GM12878 (cell line): ENCODE measurements at regions not wholly inside any gene's neighbourhood (a gene's known extent, or its start where the extent isn't known, plus 50 kb on each side); places are given as distances from the start of the nearest gene placed in this dataset.
"Not testable (repeated sequence)": the region's sequence is repeated elsewhere in the genome, so short reads cannot be mapped to it uniquely, and the experiment has no call there.

Source experiments
- ATAC-seq: fragments of 200-7000 bp; cut with Tn5 transposase; 3 replicates; pipeline ENCODE4 v1.9.1; 2020; ENCODE audit warnings: mild to moderate bottlenecking, moderate library complexity
- BruUV-seq: library from RNA; stranded (reverse); fragments of 400-500 nt; replicated peaks from 2 replicates; lab custom pipeline; 2021; lab: Mats Ljungman, UMichigan
- CTCF ChIA-PET: fragments of 300-600 bp; sonication (Branson Sonifier 250); formaldehyde crosslinking; extraction: SDS; loops from one replicate; lab custom pipeline; 2021; ENCODE audit warnings: inconsistent platforms; lab: Yijun Ruan, JAX
- POLR2A ChIA-PET: fragments of 350-600 bp; formaldehyde crosslinking; extraction: SDS; loops from one replicate; lab custom pipeline; 2021; ENCODE audit warnings: inconsistent platforms; lab: Charles Lee
- RAD21 ChIA-PET: fragments of 300-600 bp; sonication (Branson Sonifier 250); formaldehyde crosslinking; loops from one replicate; lab custom pipeline; 2023; ENCODE audit warnings: antibody characterized with exemption; ENCODE audit not compliant: unreplicated experiment; lab: Charles Lee
- SMC1A ChIA-PET: fragments of 300-600 bp; sonication (Branson Sonifier 250); formaldehyde crosslinking; loops from one replicate; lab custom pipeline; 2023; ENCODE audit not compliant: unreplicated experiment, uncharacterized antibody; lab: Charles Lee
- DNase-seq: peaks from one replicate; pipeline ENCODE4 v3.0.0-alpha.2; 2011; ENCODE audit warnings: low read depth, low spot score
- FAIRE-seq: peaks from 3 replicates; lab custom pipeline; 2011; peaks lifted over from hg19 to GRCh38; lab: Jason Lieb, UNC
- H2AFZ ChIP-seq: 2 replicates; pipeline ENCODE4 v1.6.0; 2011; ENCODE audit warnings: low read depth, low read length, control low read depth; ENCODE audit not compliant: control insufficient read depth
- H3K27ac ChIP-seq: 2 replicates; pipeline ENCODE4 v1.5.1; 2011; ENCODE audit warnings: control low read depth; ENCODE audit not compliant: control insufficient read depth, insufficient read depth
- H3K27me3 ChIP-seq, 2 experiments: replicated peaks in 1 of 2; 2 replicates each; pipeline versions ENCODE4 v1.6.0 to v1.6.1; 2011; ENCODE audit warnings: low read length in 1 of 2; ENCODE audit not compliant: control insufficient read depth in 2 of 2, insufficient read depth in 2 of 2
- H3K36me3 ChIP-seq, 2 experiments: 2 replicates each; pipeline ENCODE4 v1.5.1; 2011; ENCODE audit warnings: low read length in 1 of 2; ENCODE audit not compliant: control insufficient read depth in 2 of 2, insufficient read depth in 2 of 2
- H3K4me1 ChIP-seq: 2 replicates; pipeline ENCODE4 v1.6.1; 2011; ENCODE audit warnings: mild to moderate bottlenecking, low read length, moderate library complexity, mixed read lengths; ENCODE audit not compliant: control insufficient read depth, insufficient read depth
- H3K4me2 ChIP-seq: 2 replicates; pipeline ENCODE4 v1.6.0; 2011; ENCODE audit warnings: control low read depth; ENCODE audit not compliant: control insufficient read depth, insufficient read depth
- H3K4me3 ChIP-seq: fragments of 200-600 bp; sonication (generic); 2 replicates; pipeline ENCODE4 v1.5.1; 2016
- H3K79me2 ChIP-seq: 2 replicates; pipeline ENCODE4 v1.6.0; 2011; ENCODE audit warnings: low read length; ENCODE audit not compliant: control insufficient read depth, insufficient read depth
- H3K9ac ChIP-seq: 2 replicates; pipeline ENCODE4 v1.8.0; 2011; ENCODE audit warnings: low read length, control low read depth, mixed read lengths; ENCODE audit not compliant: control insufficient read depth, insufficient read depth
- H3K9me3 ChIP-seq: replicated peaks from 3 replicates; pipeline ENCODE4 v1.5.1; 2011; ENCODE audit warnings: mild to moderate bottlenecking, low read length; ENCODE audit not compliant: control insufficient read depth, insufficient read depth
- H4K20me1 ChIP-seq: 2 replicates; pipeline ENCODE4 v1.6.0; 2011; ENCODE audit not compliant: control insufficient read depth, insufficient read depth
- DPF2 ChIP-seq: fragments of 450-650 bp; IDR thresholded peaks from 2 replicates; pipeline ENCODE4 v1.6.1; 2017; ENCODE audit warnings: mild to moderate bottlenecking
- TAF1 ChIP-seq: IDR thresholded peaks from 2 replicates; pipeline ENCODE4 v1.6.1; 2011; ENCODE audit warnings: mild to moderate bottlenecking, low read depth, low read length, borderline replicate concordance
- ZBED1 ChIP-seq: IDR thresholded peaks from 2 replicates; pipeline ENCODE4 v1.6.1; 2016; ENCODE audit warnings: borderline replicate concordance
- WGBS: methylation state at CpG from one replicate; pipeline ENCODE4 v1.1.6; 2016; ENCODE audit warnings: low lambda C conversion rate; ENCODE audit not compliant: insufficient replicate concordance, insufficient coverage; ENCODE audit errors: missing lambda C conversion rate; 5-methylcytosine and 5-hydroxymethylcytosine counted together
- in situ Hi-C: fragments of 300-500 bp; cut with MboI; formaldehyde crosslinking; loops from 9 replicates; pipeline ENCODE4 v1.14.3; 2018; ENCODE audit warnings: mixed read lengths
- intact Hi-C: fragments of 100-400 bp; cut with micrococcal nuclease; formaldehyde crosslinking; loops from one replicate; pipeline ENCODE4 v1.14.2; 2022; ENCODE audit not compliant: unreplicated experiment
- TF ChIP-seq, protein P1 (sequence below): fragments of 450-650 bp; IDR thresholded peaks from 2 replicates; pipeline ENCODE4 v1.6.1; 2016; ENCODE audit warnings: mild to moderate bottlenecking
- TF ChIP-seq, protein P2 (sequence below): IDR thresholded peaks from 2 replicates; pipeline ENCODE4 v1.6.1; 2012; ENCODE audit warnings: low read depth, low read length, improper control_type of control experiment

DNA sequence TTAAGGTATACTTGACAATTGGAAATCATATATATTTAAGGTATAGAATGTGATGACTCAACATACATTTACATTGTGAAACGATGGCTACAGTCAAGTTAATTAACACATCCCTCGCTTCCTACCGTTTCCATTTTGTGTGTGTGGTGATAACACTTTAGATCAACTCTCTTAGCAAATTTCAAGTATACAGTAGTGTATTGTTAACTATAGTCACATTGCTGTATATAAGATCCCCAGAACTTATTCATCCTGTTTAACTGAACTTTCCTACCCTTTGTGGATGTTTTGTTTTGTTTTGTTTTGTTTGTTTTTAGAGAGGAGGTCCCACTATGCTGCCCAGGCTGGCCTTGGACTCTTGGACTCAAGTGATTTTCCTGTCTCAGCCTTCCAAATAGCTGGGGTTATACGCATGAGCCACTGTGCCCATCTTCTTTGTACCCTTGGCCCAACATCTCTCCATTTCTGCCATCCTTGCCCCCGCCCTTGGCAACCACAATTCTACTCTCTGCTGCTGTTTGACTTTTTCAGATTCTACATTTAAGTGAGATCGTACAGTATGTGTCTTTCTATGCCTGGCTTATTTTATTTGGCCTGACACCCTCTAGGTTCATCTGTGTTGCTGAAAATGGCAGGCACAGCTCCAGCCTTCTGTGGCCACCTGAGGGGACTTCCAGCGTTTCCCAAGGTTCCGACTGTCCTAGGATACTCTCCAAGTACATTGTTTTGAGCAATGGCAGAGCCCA lies 90.5 kb upstream of the SNX9 start (continued):
- TF ChIP-seq TAF1: no peak
- TF ChIP-seq DPF2: no peak
- TF ChIP-seq, protein P1, sequence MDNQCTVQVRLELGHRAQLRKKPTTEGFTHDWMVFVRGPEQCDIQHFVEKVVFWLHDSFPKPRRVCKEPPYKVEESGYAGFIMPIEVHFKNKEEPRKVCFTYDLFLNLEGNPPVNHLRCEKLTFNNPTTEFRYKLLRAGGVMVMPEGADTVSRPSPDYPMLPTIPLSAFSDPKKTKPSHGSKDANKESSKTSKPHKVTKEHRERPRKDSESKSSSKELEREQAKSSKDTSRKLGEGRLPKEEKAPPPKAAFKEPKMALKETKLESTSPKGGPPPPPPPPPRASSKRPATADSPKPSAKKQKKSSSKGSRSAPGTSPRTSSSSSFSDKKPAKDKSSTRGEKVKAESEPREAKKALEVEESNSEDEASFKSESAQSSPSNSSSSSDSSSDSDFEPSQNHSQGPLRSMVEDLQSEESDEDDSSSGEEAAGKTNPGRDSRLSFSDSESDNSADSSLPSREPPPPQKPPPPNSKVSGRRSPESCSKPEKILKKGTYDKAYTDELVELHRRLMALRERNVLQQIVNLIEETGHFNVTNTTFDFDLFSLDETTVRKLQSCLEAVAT: no peak
- no peak for TF ChIP-seq ZBED1
- TF ChIP-seq, protein P2, sequence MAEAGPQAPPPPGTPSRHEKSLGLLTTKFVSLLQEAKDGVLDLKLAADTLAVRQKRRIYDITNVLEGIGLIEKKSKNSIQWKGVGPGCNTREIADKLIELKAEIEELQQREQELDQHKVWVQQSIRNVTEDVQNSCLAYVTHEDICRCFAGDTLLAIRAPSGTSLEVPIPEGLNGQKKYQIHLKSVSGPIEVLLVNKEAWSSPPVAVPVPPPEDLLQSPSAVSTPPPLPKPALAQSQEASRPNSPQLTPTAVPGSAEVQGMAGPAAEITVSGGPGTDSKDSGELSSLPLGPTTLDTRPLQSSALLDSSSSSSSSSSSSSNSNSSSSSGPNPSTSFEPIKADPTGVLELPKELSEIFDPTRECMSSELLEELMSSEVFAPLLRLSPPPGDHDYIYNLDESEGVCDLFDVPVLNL: no peak
- TF ChIP-seq, all 136 proteins: peak for 0

DNA sequence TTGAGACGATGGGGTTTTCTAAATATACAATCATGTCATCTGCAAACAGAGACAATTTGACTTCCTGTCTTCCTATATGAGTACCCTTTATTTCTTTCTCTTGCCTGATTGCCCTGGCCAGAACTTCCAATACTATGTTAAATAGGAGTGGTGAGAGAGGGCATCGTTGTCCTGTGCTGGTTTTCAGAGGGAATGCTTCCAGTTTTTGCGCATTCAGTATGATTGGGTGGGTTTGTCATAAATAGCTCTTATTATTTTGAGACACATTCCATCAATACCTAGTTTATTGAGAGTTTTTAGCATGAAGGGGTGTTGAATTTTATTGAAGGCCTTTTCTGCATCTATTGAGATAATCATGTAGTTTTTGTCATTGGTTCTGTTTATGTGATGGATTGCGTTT lies 86.5 kb upstream of the SNX9 start:
- BruUV-seq, H3K27me3 ChIP-seq, in situ Hi-C loops, H3K27ac ChIP-seq, H4K20me1 ChIP-seq, intact Hi-C loops, H3K79me2 ChIP-seq, SMC1A ChIA-PET, H3K36me3 ChIP-seq, RAD21 ChIA-PET, H3K4me1 ChIP-seq, ATAC-seq, FAIRE-seq, H3K4me2 ChIP-seq, H2AFZ ChIP-seq, H3K9ac ChIP-seq, H3K4me3 ChIP-seq, DNase-seq, H3K9me3 ChIP-seq, POLR2A ChIA-PET: not testable (repeated sequence)
- CTCF ChIA-PET: interaction anchor here (1.1 kb wide), 1 partner anchor 137 kb away, joined by 3 read pairs; no protein-coding TSS in a partner anchor
- WGBS: 46% methylated on average over 4 of the region's 4 CpGs
